Activated gamma-delta T cell (primary cell): ENCODE measurements at regions not wholly inside any gene's neighbourhood (a gene's known extent, or its start where the extent isn't known, plus 50 kb on each side); places are given as distances from the start of the nearest gene placed in this dataset.

Experiments used
- DNase-seq: peaks from one replicate; lab custom pipeline; 2025; lab: John Stamatoyannopoulos, UW

- DNase-seq = no peak
Observed at GRCh38 chr6:44062771-44063560, 64.3 kb downstream of the MRPL14 start.

DNA sequence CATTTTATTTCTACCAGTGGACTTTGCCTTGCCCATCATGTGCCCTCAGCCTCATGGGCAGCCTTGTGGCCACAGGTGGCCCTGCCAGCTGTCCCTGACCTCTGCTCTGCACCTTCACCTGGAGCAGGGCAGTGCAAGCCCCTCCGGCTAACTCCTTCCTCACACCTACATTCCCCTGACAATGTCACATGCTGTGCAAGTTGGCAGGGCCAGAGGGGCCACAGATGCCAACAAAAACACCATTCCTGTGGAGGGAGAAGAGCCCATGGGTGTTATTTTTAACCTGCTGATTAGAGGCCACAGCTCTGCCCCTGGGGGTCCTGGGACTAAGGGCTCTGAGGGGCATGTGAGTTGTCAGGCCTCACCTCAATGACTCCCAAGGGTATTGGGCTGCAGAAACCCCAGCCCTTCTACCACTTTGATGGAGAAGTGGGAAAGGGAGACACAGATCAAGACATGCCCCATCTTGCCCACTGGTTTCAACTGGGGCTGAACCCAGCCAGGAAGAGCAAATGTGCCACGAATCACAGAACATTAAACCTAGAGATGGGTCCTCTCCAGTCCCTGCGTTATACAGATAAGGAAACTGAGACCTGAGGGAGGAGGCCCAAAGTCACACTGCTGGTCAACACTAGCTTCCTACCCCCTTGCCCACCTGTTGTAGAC lies 65.0 kb downstream of the MRPL14 start:
- no peak for DNase-seq

DNA sequence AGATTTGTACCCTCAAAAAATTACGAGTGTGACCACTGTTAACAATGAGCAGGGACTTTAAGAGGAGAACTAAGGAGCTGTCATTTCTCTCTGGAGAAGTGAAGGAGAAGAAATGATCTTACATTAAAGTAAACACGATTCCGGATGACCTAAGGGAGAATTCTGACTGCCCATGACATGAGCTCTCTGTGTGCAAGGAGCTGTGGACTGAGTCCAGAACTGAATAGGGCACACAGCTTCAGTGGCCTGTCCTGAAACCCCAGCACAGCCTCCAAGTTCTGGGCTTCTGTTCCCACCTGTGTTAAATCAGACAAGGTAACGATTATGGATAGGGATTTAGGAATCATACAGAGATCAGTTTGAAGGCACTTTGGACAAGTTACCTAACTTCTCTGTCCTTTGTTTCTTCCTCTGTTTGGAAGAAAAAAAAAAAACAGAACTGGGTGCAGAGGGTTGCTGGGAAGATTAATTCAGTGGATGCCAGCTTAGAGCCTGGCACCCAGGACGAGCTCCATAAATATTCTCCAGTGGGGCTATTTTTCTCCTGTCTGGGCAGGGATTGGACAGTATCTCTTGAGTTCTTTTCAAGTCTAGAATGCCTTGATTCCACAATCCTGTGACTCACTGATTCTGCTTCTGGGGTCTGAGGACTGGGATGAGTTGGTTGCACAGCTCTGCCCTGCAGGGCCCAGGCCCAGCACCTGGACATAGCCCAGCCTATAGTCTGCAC lies 65.7 kb downstream of the MRPL14 start:
- DNase-seq = no peak

DNA sequence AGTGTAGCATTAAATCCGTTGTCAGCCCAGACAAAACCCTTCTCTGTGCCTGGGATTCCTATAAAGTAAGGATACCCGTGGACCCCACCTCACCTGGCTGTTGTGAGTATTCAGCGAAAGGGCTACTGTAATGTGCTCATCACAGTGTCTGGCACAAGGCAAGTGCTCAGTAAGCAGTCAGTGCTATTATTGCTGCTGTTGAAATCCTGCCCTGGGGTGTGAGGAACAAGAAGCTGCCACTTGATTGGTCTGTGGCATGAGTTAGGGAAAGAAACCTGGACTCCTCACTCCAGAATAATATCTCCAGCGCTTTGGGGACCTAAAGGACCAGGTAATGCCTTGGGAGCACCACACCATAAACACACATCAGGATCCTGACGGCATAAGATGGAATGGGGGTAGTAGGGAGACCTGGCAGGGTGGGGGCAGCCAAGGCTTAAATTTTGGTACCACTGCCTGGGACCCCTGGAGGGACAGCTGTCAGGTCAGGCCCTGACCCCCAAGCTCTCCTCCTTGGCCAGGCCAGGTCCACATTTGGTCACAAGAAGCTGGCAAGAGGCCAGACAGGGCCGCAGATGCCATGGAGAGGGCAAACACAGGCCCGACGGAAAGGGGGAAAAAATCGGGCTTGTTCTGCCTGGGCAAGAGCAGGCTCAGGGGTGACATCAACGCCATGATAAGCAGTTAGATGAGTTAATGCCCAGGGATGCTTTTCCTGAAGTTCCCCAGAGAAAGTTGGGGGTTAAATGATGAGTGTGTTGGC lies 66.5 kb downstream of the MRPL14 start:
- DNase-seq = no peak

GRCh38 chr6:44059359-44060346 lies 67.6 kb downstream of the MRPL14 start:
- no peak for DNase-seq

DNA sequence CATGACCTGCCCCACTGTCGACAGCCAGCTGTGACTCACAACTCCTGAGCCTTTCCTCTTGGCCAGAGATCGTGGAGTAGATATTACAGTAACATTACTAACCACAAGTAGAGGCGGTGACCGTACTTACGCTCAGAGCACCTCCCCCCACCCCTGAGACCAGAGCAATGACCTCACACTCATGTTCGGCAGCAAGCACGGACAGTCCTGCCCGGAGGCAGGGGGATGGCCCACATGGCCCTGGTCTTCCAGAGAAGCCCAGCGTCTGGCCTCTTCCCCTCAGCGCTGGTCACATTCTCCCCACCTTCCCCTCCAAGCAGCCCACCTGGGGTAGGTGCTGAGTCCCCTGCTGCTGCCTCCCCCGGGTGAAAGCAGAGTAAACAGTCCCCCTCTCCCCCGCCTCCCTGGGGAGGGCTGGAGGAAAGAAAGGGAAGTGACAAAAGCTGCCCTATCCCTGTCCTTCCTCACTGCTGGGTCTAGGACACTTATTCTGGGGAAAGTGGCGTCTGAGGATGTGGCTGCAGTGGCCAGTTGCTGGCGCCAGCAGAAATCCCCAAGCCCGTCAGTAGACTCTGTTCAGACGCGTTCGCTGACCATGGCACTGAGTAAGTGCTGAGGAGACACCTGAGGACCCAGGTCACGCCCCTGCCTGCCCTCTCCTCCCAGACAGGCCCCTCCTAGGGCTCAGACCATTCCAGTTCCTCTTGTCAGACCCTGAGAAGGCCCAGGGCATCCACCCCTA lies 68.5 kb downstream of the MRPL14 start:
- no peak for DNase-seq

DNA sequence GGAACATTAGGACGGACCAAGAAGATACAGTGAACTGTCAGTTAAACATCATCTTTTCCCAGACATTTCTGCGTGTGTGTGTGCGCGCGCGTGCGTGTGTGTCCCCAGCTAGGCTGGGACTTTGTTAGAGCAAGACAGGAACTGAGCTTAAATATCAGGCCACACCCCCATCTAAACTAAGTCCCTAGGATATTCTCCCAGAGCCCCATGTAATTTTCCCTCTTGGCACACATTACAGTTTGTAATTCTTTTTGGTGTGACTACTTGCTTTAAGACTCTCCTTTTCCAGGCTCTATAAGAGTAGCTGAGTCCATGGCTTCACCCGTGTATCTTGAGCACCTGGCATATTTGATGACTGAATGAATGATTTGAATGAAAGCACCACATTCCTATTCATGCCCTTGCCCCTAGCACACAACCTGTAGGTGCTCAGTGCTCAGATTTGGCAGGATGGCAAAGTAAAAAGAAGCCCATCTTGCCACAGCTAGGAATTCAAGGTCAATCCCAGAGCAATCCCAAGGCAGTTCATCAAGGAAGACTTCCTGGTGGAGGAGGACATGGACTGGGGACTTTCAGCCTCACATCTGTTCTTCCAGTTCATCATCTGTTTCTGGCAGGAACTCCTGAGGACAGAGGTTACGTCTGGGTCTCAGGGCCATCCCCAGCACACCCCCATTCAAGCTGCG lies 69.2 kb downstream of the MRPL14 start:
- no peak for DNase-seq

DNA sequence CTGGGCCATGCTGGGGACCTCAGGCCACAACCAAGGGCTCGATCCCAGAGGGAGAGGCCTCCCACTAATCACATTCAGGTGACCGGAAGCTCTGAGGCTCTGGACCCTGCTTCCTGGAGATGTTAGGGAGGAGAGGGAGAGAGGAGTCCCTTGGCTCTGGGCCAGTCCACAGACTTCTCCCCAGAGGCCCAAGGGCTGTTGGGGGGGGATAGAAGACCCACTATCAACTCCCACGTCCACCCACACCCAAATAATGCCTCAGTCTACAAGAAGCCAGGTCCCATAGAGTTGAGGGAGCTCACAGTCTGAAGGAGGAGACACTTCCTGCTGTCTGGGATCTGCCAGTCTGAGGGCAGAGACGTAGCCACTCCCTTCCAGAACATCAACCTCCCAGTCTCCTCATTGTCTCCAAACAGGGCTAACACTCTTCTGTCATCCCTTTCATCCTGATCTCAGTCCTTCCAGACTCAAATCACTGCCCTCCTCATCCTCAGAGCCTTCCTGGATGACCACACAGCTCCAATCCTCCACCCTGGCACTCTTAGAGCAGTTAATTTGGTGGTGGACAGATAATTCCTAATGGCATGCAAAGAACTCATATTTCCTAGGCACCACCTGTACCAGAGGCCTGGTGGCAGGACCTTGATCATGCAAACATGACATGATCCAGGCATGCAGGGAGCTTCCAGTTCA lies 69.9 kb downstream of the MRPL14 start:
- DNase-seq = no peak

- no peak for DNase-seq
Observed at GRCh38 chr6:44056392-44057237, 70.6 kb downstream of the MRPL14 start.

- DNase-seq = no peak
Observed at GRCh38 chr6:44054721-44055559, 72.3 kb downstream of the MRPL14 start.

DNA sequence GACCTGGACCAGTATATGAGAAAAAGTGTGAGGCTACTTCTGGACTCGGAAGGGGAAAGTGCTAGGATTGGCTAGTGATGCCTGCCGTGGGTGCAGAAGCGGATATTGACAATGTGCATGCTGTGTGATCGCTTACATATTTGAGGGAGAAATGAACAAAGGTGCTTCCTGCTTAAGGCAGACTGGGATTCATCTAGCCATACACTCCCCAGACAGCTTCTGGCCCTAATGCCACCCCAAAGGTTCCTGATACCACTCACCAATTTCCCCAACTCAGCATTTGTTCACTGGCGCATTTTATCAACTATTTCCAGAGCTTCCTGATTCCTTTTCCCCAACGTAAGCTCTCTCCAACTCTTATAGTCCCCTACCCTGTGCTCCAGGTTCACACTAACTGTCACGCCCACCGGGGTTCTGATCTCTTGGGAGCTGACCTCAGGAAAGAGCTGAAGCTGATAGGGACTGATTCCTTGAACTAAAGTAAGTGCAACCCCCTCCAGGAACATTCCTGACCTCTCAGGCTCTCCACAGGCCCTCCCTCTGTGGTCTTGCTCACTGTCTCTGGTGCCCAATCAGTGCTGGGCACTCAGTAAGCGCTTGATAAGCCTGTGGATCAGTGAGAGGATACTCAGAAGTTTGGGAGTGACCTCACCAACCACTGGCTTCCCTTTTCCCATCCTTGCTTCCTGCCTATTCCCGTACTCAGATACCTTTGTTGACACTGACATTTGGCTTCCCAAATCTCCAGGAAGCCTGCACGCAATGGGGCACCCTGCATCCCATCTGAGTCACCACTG lies 73.3 kb downstream of the MRPL14 start:
- no peak for DNase-seq

GRCh38 chr6:44053106-44053756 lies 74.0 kb downstream of the MRPL14 start:
- DNase-seq = no peak

DNA sequence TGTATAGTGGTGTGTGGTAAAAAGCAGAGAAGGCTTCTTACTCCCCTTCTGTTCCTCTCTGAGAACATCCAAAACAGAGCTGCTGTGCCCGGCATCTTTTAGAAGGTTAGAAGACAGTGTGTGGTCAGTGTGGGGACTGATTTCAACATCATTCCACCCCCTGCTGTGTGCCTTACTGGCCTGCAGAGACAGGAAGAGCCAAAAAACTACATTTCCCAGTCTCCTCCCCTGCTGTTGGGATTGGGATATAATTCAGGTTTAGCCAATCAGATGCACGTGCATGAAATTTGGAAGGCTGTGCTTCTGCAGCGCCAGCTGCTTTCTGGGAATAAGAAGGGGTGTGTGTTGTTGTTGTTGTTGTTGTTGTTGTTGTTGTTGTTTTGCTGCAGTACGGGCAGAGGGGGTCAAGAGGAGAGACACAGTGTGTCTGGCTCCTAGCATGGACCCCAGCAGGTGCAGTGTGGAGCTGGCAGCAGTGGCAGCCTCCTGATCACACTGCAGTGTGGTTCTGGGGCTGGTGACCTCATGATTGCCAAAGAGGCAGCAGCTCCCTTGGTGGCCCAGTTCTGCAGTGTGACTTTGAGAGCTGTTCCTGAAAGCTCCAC lies 74.7 kb downstream of the MRPL14 start:
- no peak for DNase-seq

- no peak for DNase-seq
Observed at GRCh38 chr6:44051515-44051914, 75.7 kb downstream of the MRPL14 start.

GRCh38 chr6:44050872-44051505 lies 76.3 kb downstream of the MRPL14 start:
- DNase-seq = no peak
